ENCODE measurements at regions not wholly inside any gene's neighbourhood (a gene's known extent, or its start where the extent isn't known, plus 50 kb on each side); places are given as distances from the start of the nearest gene placed in this dataset.
"Not testable (repeated sequence)": the region's sequence is repeated elsewhere in the genome, so short reads cannot be mapped to it uniquely, and the experiment has no call there.

- no peak overlapping the region for H3K27ac ChIP-seq
- no peaks in the 10 kb centered on the region for H3K36me3 ChIP-seq (replicated peaks in 1 of 2; ENCODE audit: insufficient read depth in 1 of 2, low read depth in 2 of 2)
- no peak overlapping the region for H3K4me3 ChIP-seq
- H3K27me3 ChIP-seq, result no peaks in the 10 kb centered on the region
- no peaks in the 10 kb centered on the region for H3K9me3 ChIP-seq
- DNase-seq, result no peak
- no peaks in the 10 kb centered on the region for H3K4me1 ChIP-seq
- TF ChIP-seq CTCF (IDR thresholded peaks at IDR 0.05), result no peak
- TF ChIP-seq POLR2A (IDR thresholded peaks at IDR 0.05), result no peak
- WGBS, 2 donors, result 43% methylated on average over 2 of the region's 2 CpGs
- ATAC-seq, result no peak
- intact Hi-C loops (cut with DNase I), result no loop called here
These were observed 1016.4 kb upstream of the TYRP1 start for GRCh38 chr9:11676821-11677220.

- H3K4me3 ChIP-seq, result no peak overlapping the region
- no peaks in the 10 kb centered on the region for H3K4me1 ChIP-seq
- no peak overlapping the region for H3K27ac ChIP-seq
- DNase-seq (no peak), ATAC-seq (no peak)
- TF ChIP-seq POLR2A (IDR thresholded peaks at IDR 0.05) (no peak), CTCF (IDR thresholded peaks at IDR 0.05) (no peak)
- no peaks in the 10 kb centered on the region for H3K36me3 ChIP-seq (replicated peaks in 1 of 2; ENCODE audit: insufficient read depth in 1 of 2, low read depth in 2 of 2)
- intact Hi-C loops (cut with DNase I), result no loop called here
- H3K27me3 ChIP-seq, result no peaks in the 10 kb centered on the region
- no peaks in the 10 kb centered on the region for H3K9me3 ChIP-seq
These were observed 1006.5 kb upstream of the TYRP1 start for GRCh38 chr9:11686733-11687132.

- no peak for DNase-seq
- Histone ChIP-seq H3K36me3 (replicated peaks in 1 of 2; ENCODE audit: insufficient read depth in 1 of 2, low read depth in 2 of 2) (no peaks in the 10 kb centered on the region), H3K4me1 (no peaks in the 10 kb centered on the region), H3K27ac (no peak overlapping the region), H3K4me3 (no peak overlapping the region), H3K9me3 (no peaks in the 10 kb centered on the region), H3K27me3 (no peaks in the 10 kb centered on the region)
- ATAC-seq, result no peak
- intact Hi-C loops (cut with DNase I), result no loop called here
- TF ChIP-seq CTCF (IDR thresholded peaks at IDR 0.05), result no peak
- TF ChIP-seq POLR2A (IDR thresholded peaks at IDR 0.05), result no peak
These were observed 996.1 kb upstream of the TYRP1 start for GRCh38 chr9:11697126-11697525.

- ATAC-seq, result no peak
- no peak for DNase-seq
- no peak overlapping the region for H3K4me3 ChIP-seq
- no peaks in the 10 kb centered on the region for H3K36me3 ChIP-seq (replicated peaks in 1 of 2; ENCODE audit: insufficient read depth in 1 of 2, low read depth in 2 of 2)
- no peaks in the 10 kb centered on the region for H3K27me3 ChIP-seq
- WGBS, 2 donors, result 64 to 78% methylated on average over 3 of the region's 3 CpGs
- TF ChIP-seq POLR2A (IDR thresholded peaks at IDR 0.05) (no peak), CTCF (IDR thresholded peaks at IDR 0.05) (no peak)
- no peaks in the 10 kb centered on the region for H3K4me1 ChIP-seq
- no peak overlapping the region for H3K27ac ChIP-seq
- intact Hi-C loops (cut with DNase I), result no loop called here
- H3K9me3 ChIP-seq, result no peaks in the 10 kb centered on the region
These were observed 991.5 kb upstream of the TYRP1 start for GRCh38 chr9:11701706-11702105.

- Histone ChIP-seq H3K4me1 (no peaks in the 10 kb centered on the region), H3K27me3 (no peaks in the 10 kb centered on the region), H3K27ac (no peak overlapping the region), H3K36me3 (replicated peaks in 1 of 2; ENCODE audit: insufficient read depth in 1 of 2, low read depth in 2 of 2) (no peaks in the 10 kb centered on the region), H3K9me3 (no peaks in the 10 kb centered on the region), H3K4me3 (no peak overlapping the region)
- no peak for ATAC-seq
- TF ChIP-seq POLR2A (IDR thresholded peaks at IDR 0.05) (no peak), CTCF (IDR thresholded peaks at IDR 0.05) (no peak)
- no peak for DNase-seq
- intact Hi-C loops (cut with DNase I), result no loop called here
- WGBS, 2 donors, result 61 to 71% methylated on average over 2 of the region's 2 CpGs
These were observed 990.6 kb upstream of the TYRP1 start for GRCh38 chr9:11702548-11702947.

- ATAC-seq; H3K27me3 ChIP-seq; H3K9me3 ChIP-seq; H3K4me3 ChIP-seq; H3K27ac ChIP-seq; H3K36me3 ChIP-seq (replicated peaks in 1 of 2; ENCODE audit: insufficient read depth in 1 of 2, low read depth in 2 of 2); H3K4me1 ChIP-seq; DNase-seq; intact Hi-C loops (cut with DNase I): not testable (repeated sequence)
- 13 to 27% methylated on average over 1 of the region's 1 CpG for WGBS, 2 donors
These were observed 989.0 kb upstream of the TYRP1 start for GRCh38 chr9:11704198-11704597.

Measured in body of pancreas (tissue), 4 donors.